ENCODE measurements at regions not wholly inside any gene's neighbourhood (a gene's known extent, or its start where the extent isn't known, plus 50 kb on each side); places are given as distances from the start of the nearest gene placed in this dataset.
"Not testable (repeated sequence)": the region's sequence is repeated elsewhere in the genome, so short reads cannot be mapped to it uniquely, and the experiment has no call there.

DNA sequence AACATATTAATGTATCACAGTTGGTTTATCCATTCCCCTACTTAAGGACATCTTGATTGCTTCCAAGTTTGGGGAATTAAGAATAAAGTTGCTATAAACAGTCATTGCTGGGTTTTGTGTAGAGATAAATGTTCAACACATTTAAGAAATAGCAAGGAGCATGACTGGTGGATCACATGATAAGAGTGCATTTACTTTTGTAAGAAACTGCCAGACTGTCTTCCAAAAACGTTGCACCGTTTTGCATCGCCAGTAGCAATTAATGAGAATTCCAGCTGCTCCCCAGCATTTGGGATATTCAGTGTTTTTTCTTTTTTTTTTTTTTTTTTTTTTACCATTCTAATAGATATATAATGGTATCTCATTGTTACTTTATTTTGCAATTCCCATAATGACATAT lies 695.7 kb upstream of the GJE1 start:
- no peak for DNase-seq

DNA sequence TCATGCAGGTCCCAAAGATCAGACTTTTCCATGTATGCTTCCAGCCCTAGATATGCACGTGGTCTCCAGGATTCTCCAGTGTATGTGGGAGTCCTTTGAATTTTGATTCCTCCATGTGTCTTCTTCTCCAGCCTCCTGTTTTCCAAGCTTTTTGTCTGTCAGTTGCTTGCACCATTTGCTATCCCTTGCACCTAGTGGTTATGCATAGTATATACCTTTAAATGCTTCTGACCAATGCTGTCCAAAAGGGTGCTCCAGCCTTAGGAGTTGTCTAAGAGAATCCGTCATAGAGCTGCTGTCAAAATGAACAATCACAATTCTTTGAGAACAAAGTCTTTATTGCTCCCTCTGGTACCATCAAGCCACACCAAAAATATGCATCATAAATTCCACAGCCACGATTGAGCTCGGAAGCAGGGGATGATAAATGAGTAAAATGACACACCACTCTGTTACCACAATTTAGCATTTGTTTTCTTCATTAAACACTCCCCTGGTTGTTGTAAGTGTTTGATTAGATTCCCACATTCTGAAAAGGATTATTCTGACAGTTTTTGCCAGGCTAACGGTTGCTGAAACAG lies 706.2 kb upstream of the GJE1 start:
- DNase-seq = no peak

DNA sequence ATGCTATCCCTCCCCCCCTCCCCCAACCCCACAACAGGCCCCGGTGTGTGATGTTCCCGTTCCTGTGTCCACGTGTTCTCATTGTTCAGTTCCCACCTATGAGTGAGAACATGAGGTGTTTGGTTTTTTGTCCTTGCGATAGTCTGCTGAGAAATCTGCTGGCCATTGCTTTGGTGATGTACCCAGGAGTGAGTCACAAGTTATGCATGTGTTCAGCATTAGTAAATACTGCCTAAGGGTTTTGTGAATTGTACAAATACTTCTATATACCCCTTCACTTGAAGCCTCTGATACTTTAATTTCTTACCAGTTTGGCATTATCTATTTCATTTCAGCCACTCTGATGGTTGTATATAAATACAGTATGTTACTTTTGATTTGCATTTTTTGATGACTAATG lies 711.3 kb upstream of the GJE1 start:
- DNase-seq = no peak

DNA sequence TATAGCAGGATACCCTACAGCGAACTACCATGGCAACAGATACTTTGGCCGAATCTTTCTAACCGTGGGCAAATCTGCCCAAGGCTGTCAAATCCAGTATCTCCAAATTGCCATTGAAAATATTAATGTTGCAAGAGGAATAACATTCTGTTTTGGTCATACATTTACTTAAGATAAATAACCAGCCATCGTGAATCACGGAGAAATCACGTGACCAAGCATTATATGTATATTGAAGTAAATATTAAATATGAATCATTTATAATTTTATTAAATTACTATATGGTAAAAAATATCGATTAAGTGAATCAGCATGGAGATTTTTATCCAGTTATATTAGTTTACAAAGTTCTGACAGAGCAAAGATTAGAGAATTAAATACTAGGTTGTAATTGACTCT lies 714.6 kb upstream of the GJE1 start:
- no peak for DNase-seq

DNA sequence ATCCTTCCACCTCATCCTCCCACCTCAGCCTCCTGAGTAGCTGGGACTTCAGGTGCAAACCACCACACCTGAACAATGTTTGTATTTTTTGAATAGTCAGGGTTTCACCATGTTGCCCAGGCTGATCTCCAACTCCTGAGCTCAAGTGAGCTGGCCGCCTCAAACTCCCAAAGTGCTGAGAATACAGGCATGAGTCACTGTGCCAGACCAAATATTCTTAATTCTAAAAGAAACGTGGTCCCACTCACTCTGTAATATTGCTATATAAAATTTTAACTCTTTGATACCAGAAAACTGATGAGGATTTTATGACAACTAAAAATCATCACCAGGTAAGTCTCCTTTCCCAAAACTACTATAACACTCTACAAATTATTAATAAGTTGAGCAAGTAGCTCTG lies 716.8 kb upstream of the GJE1 start:
- no peak for DNase-seq

DNA sequence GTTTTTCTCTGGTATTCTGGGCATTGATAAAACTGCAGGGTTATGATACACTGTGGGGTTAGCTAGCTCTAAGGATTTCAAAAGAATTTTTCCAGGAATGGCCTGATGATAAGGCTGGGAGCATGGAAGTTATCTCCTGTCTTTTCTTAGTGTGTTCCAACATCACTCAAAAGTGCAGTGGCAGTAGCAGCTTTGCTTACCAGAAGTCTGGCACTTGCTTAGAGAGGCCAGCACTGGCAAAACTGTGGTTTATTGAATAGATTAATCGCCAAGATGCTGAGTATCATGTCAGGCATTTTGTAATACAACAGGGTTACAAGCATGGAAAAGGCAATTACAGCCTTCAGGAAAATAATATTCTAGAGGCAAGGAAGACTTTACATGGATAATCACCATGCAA lies 719.5 kb upstream of the GJE1 start:
- DNase-seq = no peak

DNA sequence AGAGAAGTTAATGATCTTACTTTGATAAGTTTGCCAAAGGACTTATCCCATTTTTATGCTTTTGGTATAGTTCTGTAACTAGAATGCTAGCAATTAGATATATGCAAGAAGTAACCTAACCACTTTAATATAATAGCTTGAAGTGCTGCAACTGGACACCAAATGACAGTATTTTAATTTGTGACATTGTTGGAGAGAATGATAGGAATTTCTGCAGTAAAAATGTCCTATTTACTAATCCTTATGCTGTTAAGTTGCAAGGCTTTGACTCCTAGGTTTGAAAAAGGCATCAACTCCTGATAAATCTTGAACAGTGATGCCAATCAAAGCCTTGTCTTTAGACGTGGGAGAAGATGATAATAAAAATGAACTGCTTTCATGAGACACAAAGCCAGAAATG lies 726.0 kb upstream of the GJE1 start:
- DNase-seq = no peak

DNA sequence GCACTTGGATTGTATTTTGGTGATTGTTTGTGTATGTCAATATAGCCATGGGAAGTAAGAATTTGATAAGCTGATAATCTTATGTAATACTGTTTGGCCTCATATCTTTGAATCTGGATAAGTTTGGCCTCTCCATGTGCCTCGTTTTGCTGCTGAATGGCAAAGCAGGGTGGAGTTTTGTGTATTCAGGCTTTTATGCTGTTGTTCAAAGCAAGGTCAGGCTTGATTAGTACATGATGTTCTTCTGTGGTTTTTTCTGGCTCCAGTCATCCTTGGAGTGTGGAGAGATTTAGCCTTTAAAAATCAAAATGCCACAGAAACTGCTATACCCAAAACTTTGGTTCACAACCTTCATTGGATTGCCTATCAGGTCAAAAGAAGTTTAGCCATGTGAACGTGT lies 728.9 kb upstream of the GJE1 start:
- no peak for DNase-seq

DNA sequence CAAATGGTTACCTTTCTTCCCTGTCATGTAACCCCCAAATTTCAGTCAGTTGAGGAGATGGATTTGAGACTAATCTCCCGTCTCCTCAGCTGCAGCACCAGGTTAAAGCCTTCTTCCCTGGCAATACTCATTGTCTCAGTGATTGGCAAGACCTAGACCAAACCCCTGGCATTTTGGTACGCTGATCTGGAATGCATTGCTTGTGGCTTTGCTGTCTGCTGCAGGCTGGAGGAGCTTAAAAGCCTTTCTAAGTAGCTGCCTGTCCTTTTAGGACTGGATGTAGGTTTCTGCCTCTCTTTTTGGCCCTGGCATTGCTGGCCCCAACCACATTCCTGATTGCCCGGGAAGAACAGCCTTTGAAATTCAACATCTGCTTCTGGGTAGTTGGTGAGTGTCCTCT lies 729.6 kb upstream of the GJE1 start:
- DNase-seq = no peak

DNA sequence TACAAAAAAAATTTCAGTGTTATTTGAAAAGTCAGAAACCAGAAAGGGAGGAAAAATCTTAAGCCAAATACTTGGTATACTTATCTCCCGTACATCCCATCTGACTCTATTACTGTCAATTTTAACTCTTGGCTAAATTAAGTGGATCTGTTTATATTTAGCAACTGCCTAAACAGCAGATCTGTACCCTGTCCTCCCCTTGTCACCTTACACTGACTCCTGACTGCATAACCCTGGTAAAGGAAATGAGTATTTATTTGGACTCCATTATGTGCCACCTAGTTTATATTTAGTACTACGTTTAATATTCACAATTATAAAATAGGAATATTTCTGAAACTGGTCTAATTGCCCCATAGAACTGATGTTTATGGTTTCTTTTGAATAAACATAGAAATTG lies 730.2 kb upstream of the GJE1 start:
- DNase-seq = no peak

DNA sequence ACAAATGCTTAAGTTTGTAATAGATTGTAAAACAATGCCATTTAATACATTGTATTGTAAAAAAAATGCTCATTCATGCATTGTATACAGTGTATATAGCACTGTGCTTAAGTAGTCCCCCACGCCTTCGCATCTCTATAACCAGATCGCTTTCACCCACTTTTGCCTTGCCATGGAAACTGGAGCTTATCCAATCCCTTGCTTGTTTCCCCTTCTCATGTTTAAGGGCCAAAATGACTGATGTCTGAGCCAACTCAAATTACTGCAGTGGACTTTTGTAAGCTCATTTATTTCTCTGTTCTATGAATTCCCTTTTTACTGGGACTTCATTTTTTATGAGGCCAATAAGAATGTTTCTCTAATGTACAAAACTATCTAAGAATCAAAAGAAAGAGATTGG lies 730.9 kb upstream of the GJE1 start:
- no peak for DNase-seq

DNA sequence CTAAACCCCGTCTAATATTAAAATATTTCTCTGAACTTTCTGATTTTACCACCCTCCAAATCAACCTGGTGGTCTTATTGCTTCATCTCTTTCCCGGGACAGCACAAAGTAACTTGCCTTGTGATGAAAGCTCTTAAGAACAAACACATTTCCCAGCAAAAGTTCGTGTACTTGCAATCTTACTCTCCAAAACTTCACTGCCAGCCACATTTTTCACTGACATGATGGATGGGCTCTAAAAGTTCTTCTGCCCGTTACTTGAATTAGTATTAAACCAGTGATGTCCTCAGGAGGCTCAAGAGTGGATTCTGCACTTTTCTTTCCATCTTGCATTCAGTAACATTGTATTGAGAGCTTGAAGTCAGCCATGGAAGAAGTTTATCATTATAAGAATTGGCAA lies 731.6 kb upstream of the GJE1 start:
- no peak for DNase-seq

DNA sequence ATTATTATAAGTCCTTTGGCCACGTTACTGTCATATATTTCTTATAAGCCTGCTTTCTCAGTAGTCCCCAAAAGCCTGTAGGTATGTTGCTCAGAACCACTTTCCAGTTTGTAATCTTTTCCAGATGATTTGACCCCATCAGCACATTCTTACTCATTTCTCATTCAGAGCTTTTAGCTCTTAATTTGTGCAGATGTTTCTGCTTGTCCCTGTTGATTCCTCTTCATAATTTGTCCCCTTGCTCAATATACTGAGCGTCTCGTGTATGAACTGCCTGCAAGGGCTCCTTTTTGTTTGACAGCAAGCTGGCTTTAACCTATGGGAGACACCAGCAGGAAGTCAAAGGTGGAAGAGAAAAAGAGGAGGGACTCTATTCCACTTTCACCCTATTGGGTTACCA lies 733.8 kb upstream of the GJE1 start:
- DNase-seq = no peak

DNA sequence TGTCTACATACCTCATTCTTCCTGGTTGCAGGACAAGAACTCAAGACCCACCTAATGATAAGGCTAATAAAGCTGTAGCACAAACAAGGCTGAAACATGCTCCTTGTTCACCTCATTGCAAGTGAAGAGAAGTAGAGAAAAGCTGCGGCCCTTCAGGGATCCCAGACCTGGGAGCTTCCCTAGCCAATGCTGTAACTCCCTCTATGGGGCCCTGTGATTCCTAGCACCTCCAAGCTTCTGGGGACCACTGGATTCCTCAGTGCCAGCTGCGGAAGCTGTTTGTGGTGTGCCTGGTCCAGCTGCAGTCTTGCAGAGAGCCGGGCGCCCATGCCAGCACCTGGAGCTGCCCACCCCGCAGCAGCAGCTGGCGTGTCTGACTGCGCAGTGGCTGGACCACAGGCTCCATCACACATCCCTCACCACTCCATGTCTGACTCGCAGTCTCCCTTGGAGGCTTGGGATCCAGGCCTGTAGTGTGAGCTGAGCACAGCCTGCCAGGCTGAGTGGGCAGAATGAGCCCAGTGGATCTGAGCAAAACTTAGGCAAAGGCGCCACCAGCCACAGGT lies 737.2 kb upstream of the GJE1 start:
- DNase-seq = no peak

DNA sequence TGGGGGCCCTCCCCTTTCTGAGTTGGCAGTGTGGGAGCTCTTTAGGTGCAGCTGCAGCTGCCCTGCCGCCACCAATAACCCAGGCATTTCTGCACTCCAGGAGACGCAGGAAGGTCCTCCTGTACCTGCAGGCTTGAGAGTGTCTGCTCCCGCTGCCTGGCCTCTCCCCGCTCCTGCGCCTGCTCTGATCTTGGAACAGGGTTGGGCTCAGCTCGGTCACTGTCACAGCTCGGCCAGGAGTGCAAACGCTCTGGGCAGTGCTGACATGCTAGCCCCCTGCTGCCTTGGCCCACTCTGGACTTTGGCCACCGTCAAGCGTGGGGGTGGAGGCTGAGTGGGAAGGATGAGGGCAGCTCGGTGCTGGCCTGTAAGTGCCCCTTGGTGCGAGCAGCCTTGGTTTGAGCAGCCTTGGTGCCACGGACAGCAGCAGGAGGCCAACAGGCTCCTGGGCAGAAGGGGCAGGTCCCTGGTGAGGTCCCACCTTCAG lies 738.1 kb upstream of the GJE1 start:
- no peak for DNase-seq

DNA sequence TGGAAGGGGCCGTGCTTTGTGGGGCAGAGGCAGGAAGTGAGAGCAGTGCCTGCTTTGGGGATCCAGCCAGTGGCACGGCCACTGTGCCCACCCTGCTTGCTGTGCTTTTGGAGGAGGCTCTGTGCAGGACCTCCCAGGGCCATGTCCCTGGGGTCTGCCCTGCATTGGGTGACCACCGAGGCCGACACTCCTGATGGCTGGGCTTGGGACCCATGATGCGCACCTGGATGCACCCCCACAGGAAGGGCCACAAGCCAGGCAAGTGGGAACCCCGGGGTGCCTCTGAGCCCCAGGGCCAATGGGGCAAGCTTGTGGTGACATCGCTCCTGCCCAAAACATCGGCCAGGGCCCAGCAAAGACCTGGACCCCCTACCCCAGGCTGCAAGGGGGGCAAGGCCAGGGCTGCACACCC lies 738.6 kb upstream of the GJE1 start:
- DNase-seq = no peak

DNA sequence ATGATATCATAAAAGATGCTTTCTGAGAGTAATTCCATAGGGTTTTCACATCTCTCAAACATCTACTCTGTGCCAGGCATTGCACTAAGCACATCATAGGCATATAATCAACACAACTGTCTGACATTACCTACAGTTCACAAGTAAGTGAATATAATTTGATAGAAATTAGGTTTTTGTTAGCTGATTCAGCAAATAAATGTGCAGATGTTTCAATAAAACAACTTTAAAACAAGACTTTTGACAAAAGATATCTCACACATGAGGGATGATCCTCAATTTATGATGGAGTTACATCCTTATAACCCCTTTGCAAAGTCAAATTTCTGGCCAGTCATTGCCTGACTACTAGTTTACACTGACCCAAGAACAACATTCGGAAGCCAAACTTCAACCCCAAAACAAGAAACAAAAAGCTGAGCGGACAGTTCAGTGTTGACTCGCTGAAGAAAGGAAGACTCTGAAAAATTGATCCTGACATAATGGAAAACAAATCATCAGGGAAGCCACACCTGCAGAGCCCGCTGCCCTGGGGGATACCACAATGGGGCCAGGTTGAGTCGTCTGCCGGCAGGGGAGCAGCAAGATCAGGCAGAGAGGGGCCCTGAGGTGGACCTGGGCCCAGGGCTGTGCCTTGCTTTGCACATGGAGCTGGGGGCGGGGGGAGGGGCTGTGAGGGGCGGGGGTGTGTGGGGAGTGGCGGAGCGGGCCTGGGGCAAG lies 739.2 kb upstream of the GJE1 start:
- DNase-seq = no peak

DNA sequence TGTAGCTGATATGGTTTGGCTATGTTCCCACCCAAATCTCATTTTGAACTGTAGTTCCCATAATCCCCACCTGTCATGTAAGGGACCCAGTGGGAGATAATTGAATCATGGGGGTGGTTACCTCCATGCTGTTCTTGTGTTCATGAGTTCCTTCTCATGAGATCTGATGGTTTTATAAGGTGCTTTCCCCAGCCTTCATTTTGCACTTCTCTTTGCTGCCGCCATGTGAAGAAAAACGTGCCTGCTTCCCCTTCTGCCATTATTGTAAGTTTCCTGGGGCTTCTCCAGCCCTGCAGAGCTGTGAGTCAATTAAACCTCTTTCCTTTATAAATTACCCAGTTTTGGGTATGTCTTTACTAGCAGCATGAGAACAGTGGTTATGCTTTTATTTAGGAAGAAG lies 741.6 kb upstream of the GJE1 start:
- DNase-seq = not testable (repeated sequence)

DNA sequence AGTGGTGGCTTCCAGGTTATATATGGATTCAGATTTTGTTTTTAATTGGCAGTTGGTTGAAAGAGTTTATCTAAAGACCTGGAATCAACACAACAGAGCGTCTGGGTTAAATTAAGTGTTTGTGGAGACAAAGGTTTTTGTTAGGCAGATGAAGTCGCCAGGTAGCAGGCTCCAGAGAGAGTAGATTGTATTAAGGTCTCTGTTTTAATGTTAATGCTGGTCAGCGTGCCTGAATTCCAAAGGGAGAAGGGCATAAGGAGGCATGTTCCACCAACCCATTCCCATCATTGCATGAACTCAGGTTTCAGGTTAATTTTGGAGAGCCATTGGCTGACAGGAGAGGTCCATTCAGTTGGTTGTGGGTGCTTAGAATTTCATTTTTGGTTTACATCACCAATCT lies 744.1 kb upstream of the GJE1 start:
- no peak for DNase-seq

DNA sequence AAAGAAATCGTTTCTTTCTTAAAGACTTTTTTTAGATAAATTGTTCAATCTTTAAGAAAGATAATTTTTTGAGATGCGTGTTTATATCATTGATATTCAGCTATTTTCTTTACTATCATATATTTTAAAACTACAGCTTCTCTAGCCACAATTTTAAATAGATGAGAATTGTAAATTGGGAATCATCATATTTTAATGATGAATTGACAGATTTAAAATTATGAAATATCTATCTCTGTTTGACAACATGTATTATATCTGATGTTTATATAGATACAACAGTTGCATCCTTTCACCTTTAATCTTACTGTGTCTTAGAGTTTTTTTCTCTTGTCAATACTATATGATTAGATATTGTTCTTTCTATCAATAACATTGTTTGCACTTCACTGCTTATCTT lies 762.3 kb upstream of the GJE1 start:
- DNase-seq = no peak

DNA sequence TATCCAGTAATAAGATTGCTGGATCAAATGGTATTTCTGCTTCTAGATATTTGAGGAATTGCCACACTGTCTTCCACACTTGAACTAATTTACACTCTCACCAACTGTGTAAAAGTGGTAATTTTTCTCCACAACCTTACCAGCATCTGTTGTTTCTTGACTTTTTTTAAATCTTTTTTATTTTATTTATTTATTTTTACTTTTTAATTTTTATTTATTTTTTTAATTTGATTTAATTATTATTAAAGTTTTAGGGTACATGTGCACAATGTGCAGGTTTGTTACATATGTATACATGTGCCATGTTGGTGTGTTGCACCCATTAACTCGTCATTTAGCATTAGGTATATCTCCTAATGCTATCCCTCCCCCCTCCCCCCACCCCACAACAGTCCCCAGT lies 765.9 kb upstream of the GJE1 start:
- DNase-seq = not testable (repeated sequence)

DNA sequence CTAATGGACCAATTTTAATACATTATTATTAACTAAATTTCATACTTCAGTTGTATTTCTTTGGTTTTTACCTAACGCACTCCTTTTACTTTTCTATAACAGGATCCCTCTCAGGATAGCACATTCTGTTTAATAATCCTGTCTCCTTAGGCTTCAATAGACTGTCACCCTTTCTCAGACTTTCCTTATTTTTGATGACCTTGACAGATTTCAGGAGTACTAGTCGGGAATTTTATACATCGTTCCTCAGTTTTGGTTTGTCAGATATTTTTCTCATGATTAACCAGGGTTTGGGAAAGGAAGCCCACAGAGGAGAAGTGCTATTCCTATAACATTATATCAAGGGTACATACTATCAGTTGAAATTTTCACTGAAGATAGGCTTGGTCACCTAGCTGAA lies 768.0 kb upstream of the GJE1 start:
- DNase-seq = no peak

DNA sequence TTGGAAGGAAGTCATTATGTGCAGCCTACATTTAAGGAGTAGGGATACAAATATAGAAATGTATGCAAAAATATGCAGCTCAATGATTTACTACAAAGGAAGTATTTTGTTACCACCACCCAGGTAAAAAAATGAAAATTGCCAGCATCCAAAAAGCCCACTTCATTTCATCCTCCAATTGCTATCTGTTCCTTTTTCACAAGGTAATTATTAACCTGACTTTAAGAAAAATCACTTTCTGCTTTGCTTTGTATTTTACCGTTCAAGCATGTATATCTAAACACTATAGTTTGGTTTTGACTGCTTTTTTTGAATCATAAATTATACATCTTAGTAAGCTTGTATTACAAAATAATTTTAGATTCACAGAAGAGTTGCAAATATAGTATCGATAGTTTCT lies 768.5 kb upstream of the GJE1 start:
- no peak for DNase-seq

DNA sequence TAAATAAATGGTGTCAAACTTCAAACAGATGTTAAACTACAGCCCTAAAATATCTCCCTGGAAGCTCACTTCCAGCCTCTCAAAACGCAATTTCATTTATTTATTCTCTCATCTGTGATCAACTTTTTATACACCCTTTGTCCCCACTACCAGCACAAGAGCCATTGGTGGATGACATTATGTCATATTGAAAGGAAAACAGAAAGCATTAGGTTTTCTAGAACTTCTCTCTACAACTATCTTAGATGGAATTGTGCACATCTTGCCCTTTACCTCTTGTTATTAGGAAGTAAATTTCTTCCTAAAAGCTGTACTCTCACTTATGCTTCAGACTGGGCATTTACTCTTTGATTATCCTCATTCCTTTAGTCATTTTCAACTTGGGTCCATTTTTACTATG lies 771.2 kb upstream of the GJE1 start:
- DNase-seq = no peak

DNA sequence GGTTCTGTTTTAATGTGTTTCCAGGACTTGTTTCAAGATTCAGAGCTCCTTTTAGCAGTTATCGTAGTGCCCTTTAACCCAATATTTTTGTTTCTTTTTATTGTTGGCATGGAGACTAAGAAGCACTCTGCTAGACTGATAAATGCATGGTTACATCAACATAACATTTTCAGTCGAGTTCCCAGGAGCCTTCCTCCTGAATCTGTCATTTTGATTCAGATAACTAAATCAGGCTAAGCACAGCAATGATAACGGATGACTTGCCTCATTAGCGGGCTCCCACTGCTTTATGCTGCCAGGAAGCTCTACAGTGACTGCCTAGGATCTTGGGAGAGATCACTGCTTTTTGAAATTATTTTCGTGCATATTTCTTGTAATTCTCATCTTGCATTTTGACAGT lies 772.8 kb upstream of the GJE1 start:
- DNase-seq = no peak
